Neural progenitor cell (in vitro differentiated cells): ENCODE measurements at regions not wholly inside any gene's neighbourhood (a gene's known extent, or its start where the extent isn't known, plus 50 kb on each side); places are given as distances from the start of the nearest gene placed in this dataset.

ENCODE experiments used
- CTCF ChIP-seq: fragments of 200-600 bp; sonication (generic); IDR thresholded peaks from 2 replicates; pipeline ENCODE4 v1.5.1; 2017; ENCODE audit warnings: antibody characterized with exemption, mild to moderate bottlenecking
- EZH2 ChIP-seq: fragments of 200-600 bp; sonication (generic); IDR thresholded peaks from 2 replicates; pipeline ENCODE4 v1.6.1; 2017; ENCODE audit warnings: antibody characterized with exemption, mild to moderate bottlenecking, moderate library complexity

GRCh38 chr3:124631727-124632126 lies 98.5 kb upstream of the UMPS start:
- TF ChIP-seq CTCF = no peak
- no peak for TF ChIP-seq EZH2
